OCI-LY7 (cell line): ENCODE measurements at regions not wholly inside any gene's neighbourhood (a gene's known extent, or its start where the extent isn't known, plus 50 kb on each side); places are given as distances from the start of the nearest gene placed in this dataset.

Experiments
- BruUV-seq: library from RNA; stranded (reverse); fragments of 400-500 nt; replicated peaks from 2 replicates; lab custom pipeline; 2021; lab: Mats Ljungman, UMichigan
- CTCF ChIA-PET: fragments of 300-600 bp; sonication (Branson Sonifier 250); formaldehyde crosslinking; loops from one replicate; lab custom pipeline; 2022; ENCODE audit warnings: antibody characterized with exemption; ENCODE audit not compliant: unreplicated experiment; lab: Charles Lee
- POLR2A ChIA-PET: fragments of 300-600 bp; sonication (Branson Sonifier 250); formaldehyde crosslinking; loops from one replicate; lab custom pipeline; 2022; ENCODE audit warnings: antibody characterized with exemption; lab: Charles Lee
- DNase-seq: peaks from one replicate; pipeline ENCODE4 v3.0.0-alpha.2; 2015; ENCODE audit warnings: low spot score
- H2AFZ ChIP-seq: fragments of 200-600 bp; sonication (generic), shearing (Covaris generic); 2 replicates; pipeline ENCODE4 v1.6.1; 2014; ENCODE audit warnings: mild to moderate bottlenecking, antibody characterized with exemption, low read length, moderate library complexity
- H3K27ac ChIP-seq: fragments of 200-600 bp; sonication (generic); 2 replicates; pipeline ENCODE4 v1.5.1; 2014; ENCODE audit warnings: mixed run types, low read depth, mild to moderate bottlenecking, moderate library complexity, low read length, inconsistent platforms; ENCODE audit not compliant: poor library complexity, severe bottlenecking
- H3K36me3 ChIP-seq: fragments of 200-600 bp; sonication (generic); 2 replicates; pipeline ENCODE4 v1.6.1; 2014; ENCODE audit warnings: mild to moderate bottlenecking, antibody characterized with exemption, low read length, moderate library complexity, mixed read lengths; ENCODE audit not compliant: insufficient read depth
- H3K4me1 ChIP-seq: fragments of 200-600 bp; sonication (generic); 2 replicates; pipeline ENCODE4 v1.5.1; 2014; ENCODE audit warnings: mild to moderate bottlenecking, low read length; ENCODE audit not compliant: insufficient read depth, poor library complexity, severe bottlenecking
- H3K4me2 ChIP-seq: fragments of 200-600 bp; sonication (generic); 2 replicates; pipeline ENCODE4 v1.6.1; 2014; ENCODE audit warnings: mild to moderate bottlenecking, low read length
- H3K4me3 ChIP-seq: fragments of 200-600 bp; sonication (generic); 2 replicates; pipeline ENCODE4 v1.5.1; 2014; ENCODE audit warnings: mild to moderate bottlenecking, low read depth, low read length; ENCODE audit not compliant: poor library complexity, severe bottlenecking
- H3K79me2 ChIP-seq: fragments of 200-600 bp; sonication (generic); 2 replicates; pipeline ENCODE4 v1.6.1; 2016; ENCODE audit warnings: low read depth, mild to moderate bottlenecking, low read length, moderate library complexity, mixed read lengths; ENCODE audit not compliant: insufficient read depth
- H3K9me2 ChIP-seq: fragments of 200-600 bp; sonication (generic); 2 replicates; pipeline ENCODE4 v1.6.1; 2016; ENCODE audit warnings: mild to moderate bottlenecking, low read length, mixed read lengths; ENCODE audit not compliant: insufficient read depth
- H3K9me3 ChIP-seq: fragments of 200-600 bp; sonication (generic); 2 replicates; pipeline ENCODE4 v1.6.1; 2014; ENCODE audit warnings: mild to moderate bottlenecking, mixed run types, low read length, mixed read lengths
- H4K20me1 ChIP-seq: fragments of 200-600 bp; sonication (generic); 2 replicates; pipeline ENCODE4 v1.6.1; 2014; ENCODE audit warnings: mild to moderate bottlenecking, antibody characterized with exemption, low read length, moderate library complexity, mixed read lengths; ENCODE audit not compliant: insufficient read depth
- EZH2phosphoT487 ChIP-seq: fragments of 200-600 bp; sonication (generic); IDR thresholded peaks from 2 replicates; pipeline ENCODE4 v1.6.1; 2018; ENCODE audit warnings: low read depth, borderline replicate concordance, mild to moderate bottlenecking, mixed run types, antibody characterized with exemption, low read length, moderate library complexity, mixed read lengths
- intact Hi-C: fragments of 100-400 bp; cut with micrococcal nuclease; formaldehyde crosslinking; loops from one replicate; pipeline ENCODE4 v1.10.0; 2022; ENCODE audit not compliant: unreplicated experiment
- TF ChIP-seq, protein P1 (sequence below): fragments of 200-600 bp; sonication (generic); conservative IDR thresholded peaks from 2 replicates; pipeline ENCODE4 v1.5.1; 2014; ENCODE audit warnings: mild to moderate bottlenecking, antibody characterized with exemption, low read length, moderate library complexity, mixed read lengths

- H3K4me3 ChIP-seq, result no peak overlapping the region
- peaks cover 48% of the 10 kb centered on the region for H3K4me1 ChIP-seq
- H3K9me3 ChIP-seq, result peaks cover 5% of the 10 kb centered on the region; the same call in 1 of the 2 replicates
- intact Hi-C loops, result loop anchor here (5.0 kb wide), 1 partner anchor 230 kb away; no protein-coding TSS in a partner anchor
- H3K4me2 ChIP-seq, result no peak overlapping the region
- H3K79me2 ChIP-seq, result no peaks in the 10 kb centered on the region
- no peaks in the 10 kb centered on the region for H3K9me2 ChIP-seq
- no peak overlapping the region for H3K27ac ChIP-seq
- H4K20me1 ChIP-seq, result no peaks in the 10 kb centered on the region
- peaks cover 6% of the 10 kb centered on the region for H3K36me3 ChIP-seq
- ChIA-PET CTCF (no interaction called here), POLR2A (no interaction called here)
- no peak overlapping the region for H2AFZ ChIP-seq
- DNase-seq, result no peak
- BruUV-seq, result no TSS peak
- TF ChIP-seq EZH2phosphoT487, result no peak
- TF ChIP-seq, protein P1, sequence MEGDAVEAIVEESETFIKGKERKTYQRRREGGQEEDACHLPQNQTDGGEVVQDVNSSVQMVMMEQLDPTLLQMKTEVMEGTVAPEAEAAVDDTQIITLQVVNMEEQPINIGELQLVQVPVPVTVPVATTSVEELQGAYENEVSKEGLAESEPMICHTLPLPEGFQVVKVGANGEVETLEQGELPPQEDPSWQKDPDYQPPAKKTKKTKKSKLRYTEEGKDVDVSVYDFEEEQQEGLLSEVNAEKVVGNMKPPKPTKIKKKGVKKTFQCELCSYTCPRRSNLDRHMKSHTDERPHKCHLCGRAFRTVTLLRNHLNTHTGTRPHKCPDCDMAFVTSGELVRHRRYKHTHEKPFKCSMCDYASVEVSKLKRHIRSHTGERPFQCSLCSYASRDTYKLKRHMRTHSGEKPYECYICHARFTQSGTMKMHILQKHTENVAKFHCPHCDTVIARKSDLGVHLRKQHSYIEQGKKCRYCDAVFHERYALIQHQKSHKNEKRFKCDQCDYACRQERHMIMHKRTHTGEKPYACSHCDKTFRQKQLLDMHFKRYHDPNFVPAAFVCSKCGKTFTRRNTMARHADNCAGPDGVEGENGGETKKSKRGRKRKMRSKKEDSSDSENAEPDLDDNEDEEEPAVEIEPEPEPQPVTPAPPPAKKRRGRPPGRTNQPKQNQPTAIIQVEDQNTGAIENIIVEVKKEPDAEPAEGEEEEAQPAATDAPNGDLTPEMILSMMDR, result no peak
These were observed 836.1 kb downstream of the GALC start for GRCh38 chr14:87156878-87157277.

GRCh38 chr14:87155856-87156488 is 837.0 kb downstream of the GALC start:
- POLR2A ChIA-PET, result interaction anchor here (0.6 to 0.7 kb wide), 2 partner anchors 16 to 25 kb away, joined by 3 read pairs; no protein-coding TSS in a partner anchor
- intact Hi-C loops, result loop anchor here (5.0 kb wide), 1 partner anchor 231 kb away; no protein-coding TSS in a partner anchor
- Histone ChIP-seq H3K79me2 (no peaks in the 10 kb centered on the region), H3K4me3 (peak overlapping the region; percentile 30), H3K9me3 (peaks cover 7% of the 10 kb centered on the region; the same call in 1 of the 2 replicates), H4K20me1 (no peaks in the 10 kb centered on the region), H3K27ac (peak overlapping the region; percentile 34), H2AFZ (peak overlapping the region; percentile 84), H3K36me3 (peaks cover 8% of the 10 kb centered on the region), H3K9me2 (no peaks in the 10 kb centered on the region), H3K4me2 (peak overlapping the region; percentile 42), H3K4me1 (peaks cover 52% of the 10 kb centered on the region)
- TSS peak; percentile 88 for BruUV-seq
- DNase-seq, result peak; percentile 24
- TF ChIP-seq EZH2phosphoT487, result no peak
- TF ChIP-seq, protein P1, result no peak
- CTCF ChIA-PET, result no interaction called here

GRCh38 chr14:87153901-87154300 is 839.1 kb downstream of the GALC start:
- Histone ChIP-seq H3K9me3 (peaks cover 17% of the 10 kb centered on the region; the same call in 1 of the 2 replicates), H3K79me2 (no peaks in the 10 kb centered on the region), H3K4me3 (no peak overlapping the region), H3K4me1 (peaks cover 66% of the 10 kb centered on the region), H2AFZ (peak overlapping the region; percentile 51; the same call in 1 of the 2 replicates), H4K20me1 (no peaks in the 10 kb centered on the region), H3K4me2 (peak overlapping the region; percentile 54), H3K9me2 (no peaks in the 10 kb centered on the region), H3K36me3 (peaks cover 16% of the 10 kb centered on the region), H3K27ac (peak overlapping the region; percentile 80)
- CTCF ChIA-PET, result no interaction called here
- no peak for DNase-seq
- TF ChIP-seq, protein P1, result no peak
- intact Hi-C loops, result loop anchor here (2.0 kb wide), 1 partner anchor 87 kb away; no protein-coding TSS in a partner anchor
- BruUV-seq, result no TSS peak
- POLR2A ChIA-PET, result interaction anchor here (0.6 to 2.5 kb wide), 2 partner anchors 20 to 146 kb away, joined by 3 to 15 read pairs; no protein-coding TSS in a partner anchor
